HFF-Myc (cell line): ENCODE measurements at regions not wholly inside any gene's neighbourhood (a gene's known extent, or its start where the extent isn't known, plus 50 kb on each side); places are given as distances from the start of the nearest gene placed in this dataset.

Source experiments
- DNase-seq: peaks from one replicate; pipeline ENCODE4 v3.0.0-alpha.2; 2011; ENCODE audit warnings: low read depth; ENCODE audit errors: extremely low read depth
- H3K4me3 ChIP-seq: replicated peaks from 2 replicates; pipeline ENCODE4 v1.5.1; 2011; ENCODE audit warnings: low read depth, mild to moderate bottlenecking, control low read depth, low read length
- TF ChIP-seq, protein P1 (sequence below): IDR thresholded peaks from 2 replicates; pipeline ENCODE4 v1.5.1; 2012; ENCODE audit warnings: mild to moderate bottlenecking, low read depth, low read length, control low read depth; ENCODE audit errors: missing control alignments

DNA sequence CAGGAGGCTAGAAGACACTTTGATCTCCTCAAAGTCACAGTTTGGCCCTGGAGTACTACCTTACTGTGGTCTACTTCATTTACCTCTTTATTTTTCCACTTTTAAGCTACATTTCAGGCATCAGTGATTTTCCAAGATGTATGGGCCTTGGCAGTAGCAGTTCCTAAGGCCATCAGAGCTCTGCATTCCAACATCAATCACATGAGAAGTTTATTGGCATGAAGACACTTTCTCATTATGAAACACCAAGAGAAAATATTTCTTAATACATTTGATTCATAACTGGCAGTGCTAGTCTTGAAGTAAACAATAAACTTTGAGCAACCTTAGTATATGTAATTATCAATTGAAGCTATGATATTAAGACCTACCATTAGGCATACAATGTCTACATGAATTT, 178.1 kb downstream of the IL15 start:
- no peak overlapping the region for H3K4me3 ChIP-seq
- DNase-seq: no peak
- TF ChIP-seq, protein P1, sequence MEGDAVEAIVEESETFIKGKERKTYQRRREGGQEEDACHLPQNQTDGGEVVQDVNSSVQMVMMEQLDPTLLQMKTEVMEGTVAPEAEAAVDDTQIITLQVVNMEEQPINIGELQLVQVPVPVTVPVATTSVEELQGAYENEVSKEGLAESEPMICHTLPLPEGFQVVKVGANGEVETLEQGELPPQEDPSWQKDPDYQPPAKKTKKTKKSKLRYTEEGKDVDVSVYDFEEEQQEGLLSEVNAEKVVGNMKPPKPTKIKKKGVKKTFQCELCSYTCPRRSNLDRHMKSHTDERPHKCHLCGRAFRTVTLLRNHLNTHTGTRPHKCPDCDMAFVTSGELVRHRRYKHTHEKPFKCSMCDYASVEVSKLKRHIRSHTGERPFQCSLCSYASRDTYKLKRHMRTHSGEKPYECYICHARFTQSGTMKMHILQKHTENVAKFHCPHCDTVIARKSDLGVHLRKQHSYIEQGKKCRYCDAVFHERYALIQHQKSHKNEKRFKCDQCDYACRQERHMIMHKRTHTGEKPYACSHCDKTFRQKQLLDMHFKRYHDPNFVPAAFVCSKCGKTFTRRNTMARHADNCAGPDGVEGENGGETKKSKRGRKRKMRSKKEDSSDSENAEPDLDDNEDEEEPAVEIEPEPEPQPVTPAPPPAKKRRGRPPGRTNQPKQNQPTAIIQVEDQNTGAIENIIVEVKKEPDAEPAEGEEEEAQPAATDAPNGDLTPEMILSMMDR: no peak

DNA sequence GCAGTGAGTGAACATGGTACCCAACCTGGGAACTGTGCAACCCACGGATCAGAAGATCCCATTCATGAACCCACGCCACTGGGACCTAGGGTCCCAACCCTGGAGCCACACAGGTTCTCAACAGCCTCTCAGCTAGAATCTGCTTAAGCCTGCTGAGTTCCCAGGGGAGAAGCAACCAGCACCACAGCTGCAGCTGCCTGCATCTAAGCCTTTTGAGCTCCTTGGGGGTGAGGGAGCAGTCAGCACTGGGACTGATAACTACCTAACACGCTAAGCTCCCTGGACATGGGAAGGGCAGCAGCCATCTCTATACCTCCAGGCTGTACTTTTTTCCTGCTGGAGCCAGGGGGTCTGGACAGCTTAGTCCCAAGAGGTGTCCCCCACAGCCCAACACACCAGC, 179.3 kb downstream of the IL15 start:
- no peak for DNase-seq
- TF ChIP-seq, protein P1: no peak
- H3K4me3 ChIP-seq: no peak overlapping the region

DNA sequence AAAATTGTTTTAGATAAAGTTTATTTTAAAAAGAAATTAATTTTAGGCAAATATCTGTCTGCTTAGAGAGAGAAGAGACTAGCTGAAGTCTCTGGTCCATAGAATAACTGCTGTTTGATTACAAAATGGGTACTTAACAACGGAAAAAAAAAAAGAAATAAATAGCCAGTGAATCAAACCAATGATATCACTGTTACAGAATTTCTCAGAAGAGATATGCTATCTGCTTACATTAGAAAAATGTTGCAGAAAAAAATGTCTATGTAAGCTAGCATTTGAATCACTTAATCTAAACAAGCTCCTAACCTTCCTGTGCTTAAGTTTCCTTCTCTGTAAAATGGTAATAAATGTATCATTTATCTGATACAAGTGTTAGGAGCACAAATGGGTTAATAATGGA, 189.9 kb downstream of the IL15 start:
- no peak for DNase-seq
- TF ChIP-seq, protein P1: no peak
- H3K4me3 ChIP-seq: no peak overlapping the region

DNA sequence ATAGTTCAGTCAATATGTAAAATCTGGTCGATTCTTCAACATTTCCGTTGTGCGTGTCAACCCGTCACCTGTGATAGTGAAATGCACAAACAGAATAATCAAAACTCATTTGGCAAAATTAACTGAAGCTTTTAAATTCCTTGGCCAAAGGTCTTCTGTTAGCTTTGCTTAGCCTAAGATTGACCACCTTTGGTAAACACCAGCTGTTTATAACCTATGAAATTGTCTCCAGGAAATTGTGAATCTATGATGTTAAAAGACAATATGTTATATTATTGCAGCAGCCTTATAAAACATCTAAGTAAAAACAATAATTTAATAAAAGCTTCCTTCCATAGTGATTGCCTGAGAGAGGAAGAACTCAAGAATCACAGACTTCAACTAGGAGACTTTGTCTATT, 196.8 kb downstream of the IL15 start:
- H3K4me3 ChIP-seq: no peak overlapping the region
- TF ChIP-seq, protein P1: no peak
- DNase-seq: no peak

DNA sequence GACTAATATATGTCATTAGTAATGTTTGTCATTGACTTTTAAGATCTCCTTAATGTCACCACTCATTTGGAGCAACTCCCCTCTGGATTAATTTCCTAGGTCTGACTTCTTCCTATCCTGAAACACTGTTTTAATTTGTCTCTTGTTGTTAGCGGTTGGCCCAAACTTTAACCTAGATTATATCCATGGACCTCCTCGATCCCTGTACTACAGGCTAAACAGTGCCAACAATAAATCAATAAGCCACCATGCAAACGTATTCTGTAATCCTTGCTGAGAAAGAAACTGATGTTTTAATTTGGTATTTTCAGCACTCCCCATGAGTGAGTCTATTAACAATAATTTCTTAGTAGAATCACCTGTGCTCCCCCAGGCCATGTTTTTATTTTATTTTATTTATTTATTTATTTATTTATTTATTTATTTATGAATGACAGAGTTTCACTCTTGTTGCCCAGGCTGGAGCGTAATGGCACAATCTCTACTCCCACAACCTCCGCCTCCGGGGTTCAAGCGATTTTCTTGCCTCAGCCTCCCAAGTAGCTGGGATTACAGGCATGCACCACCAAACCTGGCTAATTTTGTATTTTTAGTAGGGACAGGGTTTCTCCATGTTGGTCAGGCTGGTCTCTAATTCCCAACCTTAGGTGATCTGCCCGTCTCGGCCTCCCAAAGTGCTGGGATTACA, 204.1 kb downstream of the IL15 start:
- H3K4me3 ChIP-seq: no peak overlapping the region
- TF ChIP-seq, protein P1: no peak
- no peak for DNase-seq

DNA sequence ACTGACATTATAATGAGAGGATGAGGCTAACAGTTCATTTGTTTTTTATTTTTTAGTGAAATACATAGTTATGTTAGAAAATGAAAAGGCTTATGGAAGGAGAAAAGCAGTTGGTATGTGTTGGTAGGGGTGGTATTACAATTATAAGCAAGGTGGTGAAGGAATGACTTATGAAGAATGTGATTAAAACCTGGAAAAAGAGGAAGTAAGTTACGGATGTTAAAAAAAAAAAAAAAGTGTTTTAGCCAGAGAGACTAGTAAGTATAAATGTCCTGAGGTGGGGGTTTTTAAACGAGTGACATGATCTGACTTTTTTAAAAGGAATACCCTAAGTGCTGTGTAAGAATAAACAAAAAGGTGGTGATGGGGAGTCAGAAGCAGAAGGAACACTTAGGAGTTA, 206.8 kb downstream of the IL15 start:
- TF ChIP-seq, protein P1: no peak
- no peak for DNase-seq
- no peak overlapping the region for H3K4me3 ChIP-seq

DNA sequence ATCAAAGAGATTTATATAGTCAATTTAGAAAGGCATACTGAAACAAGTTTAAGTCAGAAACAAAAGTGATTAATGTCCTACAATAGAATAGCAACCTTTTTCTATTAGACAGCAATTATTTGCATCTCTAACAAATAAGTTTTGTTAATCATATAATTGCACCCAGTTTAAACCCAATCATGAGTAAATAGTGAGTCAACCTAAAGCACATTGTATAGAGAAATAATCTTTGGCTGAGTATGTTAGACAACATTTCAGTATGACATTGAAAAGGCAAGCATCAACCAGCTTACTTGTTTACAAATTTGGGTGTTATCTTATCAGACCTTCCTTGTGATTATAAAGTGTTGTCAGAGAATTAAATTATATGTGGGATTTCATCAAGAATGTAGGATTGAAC, 209.5 kb downstream of the IL15 start:
- DNase-seq: no peak
- no peak overlapping the region for H3K4me3 ChIP-seq
- TF ChIP-seq, protein P1: no peak
